Tibial nerve (tissue), 4 donors: ENCODE measurements at regions not wholly inside any gene's neighbourhood (a gene's known extent, or its start where the extent isn't known, plus 50 kb on each side); places are given as distances from the start of the nearest gene placed in this dataset.
"Not testable (repeated sequence)": the region's sequence is repeated elsewhere in the genome, so short reads cannot be mapped to it uniquely, and the experiment has no call there.

Experiments
- DNase-seq, 2 donors: peaks; one replicate each; pipeline ENCODE4 v3.0.0-alpha.2; 2019; ENCODE audit warnings: low spot score in 2 of 2
- H3K27ac ChIP-seq, 4 donors: fragments of 200-600 bp; sonication (generic) in 3 of 4; one replicate each; pipeline ENCODE4 v1.5.1; 2017 to 2019; ENCODE audit warnings: mild to moderate bottlenecking in 1 of 4
- H3K27me3 ChIP-seq, 2 donors: fragments of 200-600 bp; sonication (generic) in 1 of 2; one replicate each; pipeline versions ENCODE4 v1.5.1 to v1.6.0; 2017 to 2019
- H3K36me3 ChIP-seq, 3 donors: fragments of 200-600 bp; sonication (generic); one replicate each; pipeline ENCODE4 v1.5.1; 2018 to 2019
- H3K4me1 ChIP-seq, 4 donors: fragments of 200-600 bp; sonication (generic) in 3 of 4; one replicate each; pipeline ENCODE4 v1.5.1; 2017 to 2019
- H3K4me3 ChIP-seq, 4 donors: fragments of 200-600 bp; sonication (generic) in 3 of 4; one replicate each; pipeline ENCODE4 v1.5.1; 2017 to 2019; ENCODE audit warnings: mild to moderate bottlenecking in 1 of 4, moderate library complexity in 1 of 4
- H3K9me3 ChIP-seq, 4 donors: fragments of 200-600 bp; sonication (generic) in 3 of 4; one replicate each; pipeline ENCODE4 v1.5.1; 2017 to 2019
- EP300 ChIP-seq, 2 donors: sonication (generic); formaldehyde crosslinking; IDR thresholded peaks; one replicate each; pipeline ENCODE4 v1.6.1; 2017; ENCODE audit warnings: antibody characterized with exemption in 2 of 2, mild to moderate bottlenecking in 1 of 2
- POLR2A ChIP-seq, 2 donors: fragments of 450-650 bp; IDR thresholded peaks; one replicate each; pipeline ENCODE4 v1.6.1; 2017; ENCODE audit warnings: antibody characterized with exemption in 2 of 2, mild to moderate bottlenecking in 2 of 2, moderate library complexity in 2 of 2
- WGBS, 2 donors: methylation state at CpG; one replicate each; pipeline ENCODE4 v1.1.5; 2018; 5-methylcytosine and 5-hydroxymethylcytosine counted together
- TF ChIP-seq, protein P1 (sequence below), 5 experiments: fragments of 200-600 bp in 3 of 5; fragments of 450-650 bp in 2 of 5; sonication (generic) in 3 of 5; IDR thresholded peaks; one replicate each; pipeline ENCODE4 v1.5.1; 2016 to 2019; ENCODE audit warnings: antibody characterized with exemption in 5 of 5, mild to moderate bottlenecking in 3 of 5, moderate library complexity in 2 of 5

DNA sequence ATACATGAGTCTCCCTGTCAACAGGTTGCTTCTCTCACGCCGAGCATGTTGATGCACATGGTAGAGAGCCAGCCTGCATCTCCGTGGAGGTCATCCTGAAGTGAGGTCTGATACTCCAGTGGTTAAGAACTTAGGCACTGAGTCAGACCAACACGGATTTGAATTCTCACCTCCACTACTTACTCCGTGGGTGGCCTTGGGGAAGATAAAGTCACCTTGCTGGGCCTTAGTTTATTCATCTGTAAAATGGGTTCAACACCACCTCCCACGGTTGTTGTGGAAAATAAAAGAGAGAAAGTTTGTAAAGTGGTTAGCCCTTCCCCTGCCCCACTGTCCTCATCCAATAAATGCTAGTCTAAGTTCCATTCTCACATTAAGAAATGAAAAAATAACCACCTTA, 408.9 kb downstream of the MED13L start:
- H3K36me3 ChIP-seq, result no peaks in the 10 kb centered on the region
- H3K9me3 ChIP-seq, result no peaks in the 10 kb centered on the region
- H3K27ac ChIP-seq, result no peak overlapping the region
- no peak for DNase-seq
- no peak for TF ChIP-seq POLR2A (IDR thresholded peaks at IDR 0.05)
- no peaks in the 10 kb centered on the region for H3K27me3 ChIP-seq
- WGBS, 2 donors, result 82 to 86% methylated on average over 6 of the region's 6 CpGs
- H3K4me1 ChIP-seq, result no peaks in the 10 kb centered on the region
- H3K4me3 ChIP-seq, result no peak overlapping the region

DNA sequence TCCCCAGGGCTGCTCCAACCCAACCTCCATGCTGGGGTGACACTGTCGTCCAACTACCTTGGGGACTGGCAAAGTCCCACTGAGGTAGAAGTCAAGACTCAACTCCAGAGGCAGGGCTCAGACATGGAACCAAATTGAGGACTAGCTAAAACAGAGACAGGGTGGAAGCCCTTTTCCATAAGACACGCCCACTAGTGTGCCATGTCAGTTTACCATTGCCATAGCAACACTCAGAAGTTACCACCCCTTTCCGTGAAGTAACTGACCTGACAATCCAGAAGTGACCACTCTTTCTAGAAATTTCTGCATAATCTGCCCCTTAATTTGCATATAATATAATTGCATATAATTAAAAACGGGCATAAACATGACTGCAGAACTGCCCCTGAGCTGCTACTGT, 409.6 kb downstream of the MED13L start:
- no peak for DNase-seq

DNA sequence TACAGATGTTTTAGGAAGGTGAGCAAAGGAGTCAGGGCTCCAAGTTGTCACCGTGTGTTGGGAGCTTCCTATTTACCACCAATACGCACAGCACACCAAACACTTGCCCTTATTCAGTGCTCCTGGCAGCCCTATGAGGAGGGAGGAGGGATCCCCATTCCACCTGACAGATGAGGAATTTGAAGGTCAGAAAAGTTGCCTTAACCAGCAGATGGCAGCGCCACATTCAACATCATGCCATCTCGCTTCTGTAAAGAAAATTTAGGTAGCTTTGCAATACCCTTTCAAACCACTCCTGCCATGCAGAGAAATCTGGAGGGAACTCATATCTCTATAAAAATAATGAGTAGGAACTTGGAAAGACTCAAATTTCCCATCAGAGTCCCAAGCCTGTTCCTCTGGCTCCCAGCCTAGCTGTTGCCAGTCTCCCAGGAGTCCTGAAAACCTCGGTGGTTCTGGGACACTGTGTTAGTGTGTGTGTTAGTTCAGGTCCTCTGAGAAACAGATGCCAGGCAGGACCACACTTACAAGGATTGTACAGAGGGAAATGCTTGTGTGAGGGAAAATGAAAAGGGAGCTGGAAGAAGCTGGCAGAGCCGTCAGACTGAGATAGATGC, 410.5 kb downstream of the MED13L start:
- TF ChIP-seq EP300 (IDR thresholded peaks at IDR 0.05), result no peak
- TF ChIP-seq, protein P1, sequence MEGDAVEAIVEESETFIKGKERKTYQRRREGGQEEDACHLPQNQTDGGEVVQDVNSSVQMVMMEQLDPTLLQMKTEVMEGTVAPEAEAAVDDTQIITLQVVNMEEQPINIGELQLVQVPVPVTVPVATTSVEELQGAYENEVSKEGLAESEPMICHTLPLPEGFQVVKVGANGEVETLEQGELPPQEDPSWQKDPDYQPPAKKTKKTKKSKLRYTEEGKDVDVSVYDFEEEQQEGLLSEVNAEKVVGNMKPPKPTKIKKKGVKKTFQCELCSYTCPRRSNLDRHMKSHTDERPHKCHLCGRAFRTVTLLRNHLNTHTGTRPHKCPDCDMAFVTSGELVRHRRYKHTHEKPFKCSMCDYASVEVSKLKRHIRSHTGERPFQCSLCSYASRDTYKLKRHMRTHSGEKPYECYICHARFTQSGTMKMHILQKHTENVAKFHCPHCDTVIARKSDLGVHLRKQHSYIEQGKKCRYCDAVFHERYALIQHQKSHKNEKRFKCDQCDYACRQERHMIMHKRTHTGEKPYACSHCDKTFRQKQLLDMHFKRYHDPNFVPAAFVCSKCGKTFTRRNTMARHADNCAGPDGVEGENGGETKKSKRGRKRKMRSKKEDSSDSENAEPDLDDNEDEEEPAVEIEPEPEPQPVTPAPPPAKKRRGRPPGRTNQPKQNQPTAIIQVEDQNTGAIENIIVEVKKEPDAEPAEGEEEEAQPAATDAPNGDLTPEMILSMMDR (IDR thresholded peaks at IDR 0.05), result no peak
- TF ChIP-seq POLR2A (IDR thresholded peaks at IDR 0.05), result no peak
- no peak overlapping the region for H3K27ac ChIP-seq
- H3K4me1 ChIP-seq, result no peaks in the 10 kb centered on the region
- no peaks in the 10 kb centered on the region for H3K27me3 ChIP-seq
- WGBS, 2 donors, result 55 to 66% methylated on average over 6 of the region's 6 CpGs
- no peak for DNase-seq
- no peak overlapping the region for H3K4me3 ChIP-seq
- no peaks in the 10 kb centered on the region for H3K36me3 ChIP-seq
- H3K9me3 ChIP-seq, result no peaks in the 10 kb centered on the region

More for the DNA sequence above, 409.6 kb downstream of the MED13L start:
- no peak overlapping the region for H3K4me3 ChIP-seq
- H3K4me1 ChIP-seq, result no peaks in the 10 kb centered on the region
- WGBS, 2 donors, result 74 to 86% methylated on average over 4 of the region's 4 CpGs
- H3K27ac ChIP-seq, result no peak overlapping the region
- H3K27me3 ChIP-seq, result no peaks in the 10 kb centered on the region
- TF ChIP-seq, protein P1 (IDR thresholded peaks at IDR 0.05), result no peak
- no peak for TF ChIP-seq POLR2A (IDR thresholded peaks at IDR 0.05)
- H3K9me3 ChIP-seq, result no peaks in the 10 kb centered on the region
- no peaks in the 10 kb centered on the region for H3K36me3 ChIP-seq

DNA sequence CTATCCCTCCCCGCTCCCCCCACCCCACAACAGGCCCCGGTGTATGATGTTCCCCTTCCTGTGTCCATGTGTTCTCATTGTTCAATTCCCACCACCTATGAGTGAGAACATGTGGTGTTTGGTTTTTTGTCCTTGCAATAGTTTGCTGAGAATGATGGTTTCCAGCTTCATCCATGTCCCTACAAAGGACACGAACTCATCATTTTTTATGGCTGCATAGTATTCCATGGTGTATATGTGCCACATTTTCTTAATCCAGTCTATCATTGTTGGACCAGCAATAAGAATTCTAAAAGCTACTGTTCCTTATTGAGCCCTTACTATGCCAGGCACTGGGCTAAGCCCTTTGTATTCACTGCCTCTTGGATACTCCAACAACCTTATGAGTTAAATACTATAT, 411.2 kb downstream of the MED13L start:
- H3K27me3 ChIP-seq, H3K9me3 ChIP-seq, H3K27ac ChIP-seq, H3K36me3 ChIP-seq, H3K4me1 ChIP-seq, DNase-seq, H3K4me3 ChIP-seq: not testable (repeated sequence)
- 85 to 96% methylated on average over 3 of the region's 3 CpGs for WGBS, 2 donors

DNA sequence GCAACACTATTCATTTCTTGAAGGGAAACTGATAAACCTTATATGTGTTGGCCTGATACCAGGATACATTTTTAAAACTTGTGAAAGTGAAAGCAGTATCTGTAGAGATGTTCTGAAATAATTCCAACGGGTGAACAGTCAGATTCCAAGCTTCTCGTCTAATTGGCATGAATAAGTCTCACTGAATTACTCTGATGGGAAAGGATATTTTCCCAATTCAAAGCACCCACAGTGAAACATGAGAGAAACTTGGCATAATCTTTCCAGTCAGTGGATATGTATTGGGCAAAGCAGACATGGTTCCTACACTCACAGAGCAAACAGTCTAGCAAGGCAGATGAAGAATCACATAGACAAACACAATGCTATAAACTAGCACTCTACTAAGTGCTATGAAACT, 413.1 kb downstream of the MED13L start:
- TF ChIP-seq, protein P1 (IDR thresholded peaks at IDR 0.05), result no peak
- TF ChIP-seq EP300 (IDR thresholded peaks at IDR 0.05) (no peak), POLR2A (IDR thresholded peaks at IDR 0.05) (no peak)
- 31 to 37% methylated on average over 2 of the region's 2 CpGs for WGBS, 2 donors
- no peak for DNase-seq
- H3K27ac ChIP-seq, result no peak overlapping the region
- H3K36me3 ChIP-seq, result no peaks in the 10 kb centered on the region
- no peak overlapping the region for H3K4me3 ChIP-seq
- H3K4me1 ChIP-seq, result no peaks in the 10 kb centered on the region
- H3K27me3 ChIP-seq, result no peaks in the 10 kb centered on the region
- H3K9me3 ChIP-seq, result no peaks in the 10 kb centered on the region

DNA sequence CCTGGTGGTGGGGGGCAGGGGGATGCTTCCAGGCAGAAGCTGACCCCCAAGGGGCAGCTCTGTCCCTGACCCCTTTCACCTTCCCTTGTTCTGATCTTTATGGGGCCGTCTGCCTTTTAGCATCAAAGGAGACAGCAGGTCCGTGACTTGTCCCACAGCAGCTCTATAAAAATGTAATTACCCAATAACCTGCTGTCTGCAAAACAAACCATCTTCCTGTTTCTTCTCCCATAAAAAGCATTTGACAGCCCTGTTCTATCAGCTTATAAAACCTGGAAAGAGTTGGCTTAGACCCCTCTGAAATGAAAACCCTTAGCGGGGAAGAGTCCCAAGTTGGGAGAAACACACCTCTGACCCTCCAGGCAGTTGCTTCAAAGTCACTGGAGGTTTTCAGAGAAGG, 416.9 kb downstream of the MED13L start:
- H3K9me3 ChIP-seq, result no peaks in the 10 kb centered on the region
- no peak overlapping the region for H3K4me3 ChIP-seq
- 45 to 53% methylated on average over 3 of the region's 3 CpGs for WGBS, 2 donors
- no peak for DNase-seq
- no peaks in the 10 kb centered on the region for H3K4me1 ChIP-seq
- no peaks in the 10 kb centered on the region for H3K27me3 ChIP-seq
- TF ChIP-seq, protein P1 (IDR thresholded peaks at IDR 0.05), result no peak
- TF ChIP-seq POLR2A (IDR thresholded peaks at IDR 0.05) (no peak), EP300 (IDR thresholded peaks at IDR 0.05) (no peak)
- H3K36me3 ChIP-seq, result no peaks in the 10 kb centered on the region
- H3K27ac ChIP-seq, result no peak overlapping the region
